Peyer's patch (tissue), 4 donors: ENCODE measurements at regions not wholly inside any gene's neighbourhood (a gene's known extent, or its start where the extent isn't known, plus 50 kb on each side); places are given as distances from the start of the nearest gene placed in this dataset.

ENCODE experiments used
- POLR2A ChIP-seq, 2 donors: fragments of 450-650 bp; IDR thresholded peaks; one replicate each; pipeline ENCODE4 v1.5.1; 2017; ENCODE audit warnings: antibody characterized with exemption in 2 of 2, mild to moderate bottlenecking in 2 of 2, moderate library complexity in 2 of 2
- TF ChIP-seq, protein P1 (sequence below), 6 experiments: fragments of 450-650 bp in 4 of 6; fragments of 200-600 bp in 2 of 6; sonication (generic) in 1 of 6; IDR thresholded peaks; one replicate each; pipeline ENCODE4 v1.5.1; 2017 to 2019; ENCODE audit warnings: antibody characterized with exemption in 6 of 6, mild to moderate bottlenecking in 3 of 6, moderate library complexity in 1 of 6

DNA sequence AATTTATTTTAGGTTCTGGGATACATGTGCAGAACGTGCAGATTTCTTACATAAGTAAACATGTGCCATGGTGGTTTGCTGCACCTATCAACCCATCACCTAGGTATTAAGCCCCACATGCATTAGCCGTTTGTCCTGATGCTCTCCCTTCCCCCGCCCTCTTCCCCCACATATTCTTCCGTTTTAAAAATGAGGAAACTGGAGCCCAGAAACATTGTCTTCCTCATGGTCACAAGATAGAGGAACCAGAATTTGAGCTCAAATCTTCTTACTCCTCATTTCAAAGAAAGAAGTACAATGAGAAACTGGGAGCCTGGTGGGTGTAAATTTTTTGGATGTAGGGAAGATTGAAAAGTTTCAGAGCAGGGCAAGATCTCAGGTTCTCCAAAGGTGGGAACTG lies 56.1 kb upstream of the USP3 start:
- TF ChIP-seq, protein P1, sequence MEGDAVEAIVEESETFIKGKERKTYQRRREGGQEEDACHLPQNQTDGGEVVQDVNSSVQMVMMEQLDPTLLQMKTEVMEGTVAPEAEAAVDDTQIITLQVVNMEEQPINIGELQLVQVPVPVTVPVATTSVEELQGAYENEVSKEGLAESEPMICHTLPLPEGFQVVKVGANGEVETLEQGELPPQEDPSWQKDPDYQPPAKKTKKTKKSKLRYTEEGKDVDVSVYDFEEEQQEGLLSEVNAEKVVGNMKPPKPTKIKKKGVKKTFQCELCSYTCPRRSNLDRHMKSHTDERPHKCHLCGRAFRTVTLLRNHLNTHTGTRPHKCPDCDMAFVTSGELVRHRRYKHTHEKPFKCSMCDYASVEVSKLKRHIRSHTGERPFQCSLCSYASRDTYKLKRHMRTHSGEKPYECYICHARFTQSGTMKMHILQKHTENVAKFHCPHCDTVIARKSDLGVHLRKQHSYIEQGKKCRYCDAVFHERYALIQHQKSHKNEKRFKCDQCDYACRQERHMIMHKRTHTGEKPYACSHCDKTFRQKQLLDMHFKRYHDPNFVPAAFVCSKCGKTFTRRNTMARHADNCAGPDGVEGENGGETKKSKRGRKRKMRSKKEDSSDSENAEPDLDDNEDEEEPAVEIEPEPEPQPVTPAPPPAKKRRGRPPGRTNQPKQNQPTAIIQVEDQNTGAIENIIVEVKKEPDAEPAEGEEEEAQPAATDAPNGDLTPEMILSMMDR (IDR thresholded peaks at IDR 0.05), result no peak
- no peak for TF ChIP-seq POLR2A (IDR thresholded peaks at IDR 0.05)
